Psoas muscle (tissue), 7 donors: ENCODE measurements at regions not wholly inside any gene's neighbourhood (a gene's known extent, or its start where the extent isn't known, plus 50 kb on each side); places are given as distances from the start of the nearest gene placed in this dataset.
"Not testable (repeated sequence)": the region's sequence is repeated elsewhere in the genome, so short reads cannot be mapped to it uniquely, and the experiment has no call there.

Experiments
- ATAC-seq, 4 donors: fragments of 200-7000 bp; cut with Tn5 transposase; one replicate each; pipeline ENCODE4 v1.9.1; 2020; ENCODE audit warnings: moderate library complexity in 3 of 4, mild to moderate bottlenecking in 2 of 4
- DNase-seq, 2 donors: peaks; one replicate each; pipeline ENCODE4 v3.0.0-alpha.2; 2020
- H3K27ac ChIP-seq: fragments of 200-600 bp; one replicate; pipeline ENCODE4 v1.8.0; 2022
- H3K27me3 ChIP-seq, 3 donors: fragments of 200-600 bp in 1 of 3; one replicate each; pipeline versions ENCODE4 v1.6.1 to v1.8.0; 2013 to 2022; ENCODE audit warnings: low read length in 2 of 3, mild to moderate bottlenecking in 2 of 3, moderate library complexity in 1 of 3; ENCODE audit not compliant: insufficient read depth in 3 of 3
- H3K36me3 ChIP-seq, 2 donors: fragments of 200-600 bp in 1 of 2; one replicate each; pipeline versions ENCODE4 v1.6.1 to v1.8.0; 2013 to 2022; ENCODE audit warnings: low read depth in 1 of 2, mild to moderate bottlenecking in 1 of 2, moderate library complexity in 1 of 2; ENCODE audit not compliant: insufficient read depth in 1 of 2
- H3K4me1 ChIP-seq: fragments of 200-600 bp; one replicate; pipeline ENCODE4 v1.8.0; 2022
- H3K4me3 ChIP-seq: fragments of 200-600 bp; one replicate; pipeline ENCODE4 v1.8.0; 2022; ENCODE audit warnings: mild to moderate bottlenecking
- H3K9me3 ChIP-seq: fragments of 200-600 bp; one replicate; pipeline ENCODE4 v1.8.0; 2022
- WGBS, 3 donors: extraction: QIAGEN DNeasy Blood & Tissue Kit; methylation state at CpG; one replicate each; pipeline versions ENCODE4 v1.1.6 to v1.1.7; 2013; 5-methylcytosine and 5-hydroxymethylcytosine counted together
- intact Hi-C, 2 donors: fragments of 100-400 bp; cut with DNase I; formaldehyde crosslinking; loops; one replicate each; pipeline versions ENCODE4 v1.11.0 to v1.14.2; 2022
- TF ChIP-seq, protein P1 (sequence below): fragments of 200-600 bp; IDR thresholded peaks from one replicate; pipeline ENCODE4 v1.8.0; 2022; ENCODE audit warnings: antibody characterized with exemption
- donor health status: healthy with polysubstance abuse.
- donor health status: DM: no; HTN: no; CAD: no; lungs with moderate emphysema.
- donor health status: Bipolar disorder and iron deficiency.
- donor health status: healthy.
- donor health status: DM: yes; HTN: yes; CAD: no.
- donor health status: DM: no; HTN: no; CAD: no.
- donor health status: DM: yes; HTN: yes; CAD: no.

DNA sequence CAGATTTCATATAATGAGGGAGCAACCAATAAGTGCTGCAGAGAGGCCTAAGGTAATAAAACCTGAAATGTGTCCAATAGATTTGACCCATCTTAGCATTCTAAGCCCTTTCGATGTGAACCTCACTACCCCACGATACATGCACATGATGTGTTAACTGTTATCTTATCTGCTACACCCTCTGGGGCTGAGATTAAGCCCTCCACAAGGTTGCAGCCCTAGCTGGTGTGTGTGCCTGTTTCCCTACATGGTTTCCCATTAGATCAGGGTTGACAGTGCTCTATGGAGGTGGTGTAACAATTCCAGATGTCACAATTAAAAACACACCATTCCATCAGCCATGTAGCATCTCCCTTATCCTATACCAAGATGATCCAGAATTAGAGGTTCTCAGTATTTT is 68.9 kb upstream of the THSD7B start:
- no peak for ATAC-seq
- H3K36me3 ChIP-seq, result no peaks in the 10 kb centered on the region
- 85 to 92% (median 86%) methylated on average over 2 of the region's 2 CpGs for WGBS, 3 donors
- TF ChIP-seq, protein P1, sequence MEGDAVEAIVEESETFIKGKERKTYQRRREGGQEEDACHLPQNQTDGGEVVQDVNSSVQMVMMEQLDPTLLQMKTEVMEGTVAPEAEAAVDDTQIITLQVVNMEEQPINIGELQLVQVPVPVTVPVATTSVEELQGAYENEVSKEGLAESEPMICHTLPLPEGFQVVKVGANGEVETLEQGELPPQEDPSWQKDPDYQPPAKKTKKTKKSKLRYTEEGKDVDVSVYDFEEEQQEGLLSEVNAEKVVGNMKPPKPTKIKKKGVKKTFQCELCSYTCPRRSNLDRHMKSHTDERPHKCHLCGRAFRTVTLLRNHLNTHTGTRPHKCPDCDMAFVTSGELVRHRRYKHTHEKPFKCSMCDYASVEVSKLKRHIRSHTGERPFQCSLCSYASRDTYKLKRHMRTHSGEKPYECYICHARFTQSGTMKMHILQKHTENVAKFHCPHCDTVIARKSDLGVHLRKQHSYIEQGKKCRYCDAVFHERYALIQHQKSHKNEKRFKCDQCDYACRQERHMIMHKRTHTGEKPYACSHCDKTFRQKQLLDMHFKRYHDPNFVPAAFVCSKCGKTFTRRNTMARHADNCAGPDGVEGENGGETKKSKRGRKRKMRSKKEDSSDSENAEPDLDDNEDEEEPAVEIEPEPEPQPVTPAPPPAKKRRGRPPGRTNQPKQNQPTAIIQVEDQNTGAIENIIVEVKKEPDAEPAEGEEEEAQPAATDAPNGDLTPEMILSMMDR, result no peak
- intact Hi-C loops, result no loop called here
- DNase-seq, result no peak
- no peak overlapping the region for H3K27ac ChIP-seq
- H3K9me3 ChIP-seq, result no peaks in the 10 kb centered on the region
- no peaks in the 10 kb centered on the region for H3K27me3 ChIP-seq
- H3K4me3 ChIP-seq, result no peak overlapping the region
- H3K4me1 ChIP-seq, result no peaks in the 10 kb centered on the region

- H3K27ac ChIP-seq, result no peak overlapping the region
- intact Hi-C loops, result no loop called here
- DNase-seq, result no peak
- 56 to 61% (median 58%) methylated on average over 5 of the region's 5 CpGs for WGBS, 3 donors
- H3K9me3 ChIP-seq, result no peaks in the 10 kb centered on the region
- no peaks in the 10 kb centered on the region for H3K4me1 ChIP-seq
- no peak for ATAC-seq
- no peaks in the 10 kb centered on the region for H3K36me3 ChIP-seq
- TF ChIP-seq, protein P1, result no peak
- H3K27me3 ChIP-seq, result no peaks in the 10 kb centered on the region
- H3K4me3 ChIP-seq, result no peak overlapping the region
Observed at GRCh38 chr2:136693966-136694365, 71.4 kb upstream of the THSD7B start.

GRCh38 chr2:136680079-136680478 is 85.3 kb upstream of the THSD7B start:
- H3K27me3 ChIP-seq, ATAC-seq, H3K36me3 ChIP-seq, H3K4me1 ChIP-seq, H3K27ac ChIP-seq, DNase-seq, H3K9me3 ChIP-seq, H3K4me3 ChIP-seq, intact Hi-C loops: not testable (repeated sequence)
- 38 to 40% (median 38%) methylated on average over 1 of the region's 1 CpG for WGBS, 3 donors

DNA sequence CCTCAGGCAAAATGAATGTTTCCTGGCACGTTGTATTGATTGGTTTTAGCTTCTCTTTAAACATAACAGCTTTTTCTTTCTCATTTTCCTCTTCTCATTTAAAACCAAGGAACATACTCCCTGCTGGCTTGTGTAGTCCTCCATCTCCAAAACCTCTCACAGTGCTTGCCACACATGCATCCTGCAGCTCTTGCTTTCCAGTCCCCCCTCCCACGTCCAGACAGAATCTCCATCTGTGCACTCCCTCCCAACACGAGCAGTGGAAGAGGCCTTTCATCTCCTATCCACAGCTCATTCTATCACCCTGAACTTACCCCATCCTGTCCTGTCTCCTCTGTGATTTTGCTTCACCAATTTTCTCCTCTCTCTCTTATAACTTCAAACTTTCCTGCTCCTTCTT is 99.6 kb upstream of the THSD7B start:
- intact Hi-C loops, result no loop called here
- no peak for ATAC-seq
- H3K4me1 ChIP-seq, result no peaks in the 10 kb centered on the region
- no peaks in the 10 kb centered on the region for H3K36me3 ChIP-seq
- no peaks in the 10 kb centered on the region for H3K27me3 ChIP-seq
- H3K27ac ChIP-seq, result no peak overlapping the region
- no peak overlapping the region for H3K4me3 ChIP-seq
- TF ChIP-seq, protein P1, result no peak
- DNase-seq, result no peak
- 54 to 66% (median 56%) methylated on average over 3 of the region's 3 CpGs for WGBS, 3 donors
- H3K9me3 ChIP-seq, result no peaks in the 10 kb centered on the region

DNA sequence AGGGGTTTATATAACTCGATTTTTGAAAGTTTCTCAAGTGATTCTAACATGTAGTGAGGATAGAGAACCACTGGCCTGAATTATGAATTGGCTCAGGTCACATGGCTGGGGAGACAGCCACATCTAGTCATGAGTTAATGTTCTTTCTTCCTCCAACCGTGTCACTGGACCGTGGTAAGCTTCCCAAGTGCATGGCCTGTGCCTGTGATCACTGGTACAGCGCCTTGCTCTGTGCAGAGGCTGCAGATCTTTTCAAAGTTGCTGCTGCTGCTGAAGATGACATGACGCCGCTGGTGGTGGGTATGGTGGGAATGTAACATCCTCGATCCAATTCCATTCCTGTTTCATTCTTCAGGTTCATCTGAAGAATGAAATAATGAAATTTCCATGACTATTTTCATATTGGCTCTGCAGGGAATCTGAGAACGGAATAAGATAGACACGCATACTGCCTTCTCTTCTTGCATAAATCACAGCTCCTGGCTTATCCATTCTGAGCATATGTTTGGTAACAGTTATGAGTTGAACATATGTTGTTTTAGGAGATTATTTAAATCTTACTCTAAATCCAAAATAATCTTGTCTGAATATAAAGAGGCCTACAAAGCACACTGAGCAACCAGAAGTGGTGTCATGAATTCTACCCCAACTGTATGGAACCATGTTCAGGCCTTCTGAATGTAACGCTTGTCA is 100.5 kb upstream of the THSD7B start:
- ATAC-seq, result no peak
- WGBS, 3 donors, result 76 to 80% (median 78%) methylated on average over 10 of the region's 10 CpGs
- H3K4me1 ChIP-seq, result no peaks in the 10 kb centered on the region
- H3K27me3 ChIP-seq, result no peaks in the 10 kb centered on the region
- no peak overlapping the region for H3K4me3 ChIP-seq
- no peak for DNase-seq
- no peaks in the 10 kb centered on the region for H3K9me3 ChIP-seq
- no peaks in the 10 kb centered on the region for H3K36me3 ChIP-seq
- TF ChIP-seq, protein P1, result no peak
- intact Hi-C loops, result no loop called here
- H3K27ac ChIP-seq, result no peak overlapping the region
